GM12878 (cell line): ENCODE measurements at regions not wholly inside any gene's neighbourhood (a gene's known extent, or its start where the extent isn't known, plus 50 kb on each side); places are given as distances from the start of the nearest gene placed in this dataset.

Experiments
- ATAC-seq: fragments of 200-7000 bp; cut with Tn5 transposase; 3 replicates; pipeline ENCODE4 v1.9.1; 2020; ENCODE audit warnings: mild to moderate bottlenecking, moderate library complexity
- BruUV-seq: library from RNA; stranded (reverse); fragments of 400-500 nt; replicated peaks from 2 replicates; lab custom pipeline; 2021; lab: Mats Ljungman, UMichigan
- CTCF ChIA-PET: fragments of 300-600 bp; sonication (Branson Sonifier 250); formaldehyde crosslinking; extraction: SDS; loops from one replicate; lab custom pipeline; 2021; ENCODE audit warnings: inconsistent platforms; lab: Yijun Ruan, JAX
- POLR2A ChIA-PET: fragments of 350-600 bp; formaldehyde crosslinking; extraction: SDS; loops from one replicate; lab custom pipeline; 2021; ENCODE audit warnings: inconsistent platforms; lab: Charles Lee
- RAD21 ChIA-PET: fragments of 300-600 bp; sonication (Branson Sonifier 250); formaldehyde crosslinking; loops from one replicate; lab custom pipeline; 2023; ENCODE audit warnings: antibody characterized with exemption; ENCODE audit not compliant: unreplicated experiment; lab: Charles Lee
- SMC1A ChIA-PET: fragments of 300-600 bp; sonication (Branson Sonifier 250); formaldehyde crosslinking; loops from one replicate; lab custom pipeline; 2023; ENCODE audit not compliant: unreplicated experiment, uncharacterized antibody; lab: Charles Lee
- DNase-seq: peaks from one replicate; pipeline ENCODE4 v3.0.0-alpha.2; 2011; ENCODE audit warnings: low read depth, low spot score
- FAIRE-seq: peaks from 3 replicates; lab custom pipeline; 2011; peaks lifted over from hg19 to GRCh38; lab: Jason Lieb, UNC
- H2AFZ ChIP-seq: 2 replicates; pipeline ENCODE4 v1.6.0; 2011; ENCODE audit warnings: low read depth, low read length, control low read depth; ENCODE audit not compliant: control insufficient read depth
- H3K27ac ChIP-seq: 2 replicates; pipeline ENCODE4 v1.5.1; 2011; ENCODE audit warnings: control low read depth; ENCODE audit not compliant: control insufficient read depth, insufficient read depth
- H3K27me3 ChIP-seq, 2 experiments: replicated peaks in 1 of 2; 2 replicates each; pipeline versions ENCODE4 v1.6.0 to v1.6.1; 2011; ENCODE audit warnings: low read length in 1 of 2; ENCODE audit not compliant: control insufficient read depth in 2 of 2, insufficient read depth in 2 of 2
- H3K36me3 ChIP-seq, 2 experiments: 2 replicates each; pipeline ENCODE4 v1.5.1; 2011; ENCODE audit warnings: low read length in 1 of 2; ENCODE audit not compliant: control insufficient read depth in 2 of 2, insufficient read depth in 2 of 2
- H3K4me1 ChIP-seq: 2 replicates; pipeline ENCODE4 v1.6.1; 2011; ENCODE audit warnings: mild to moderate bottlenecking, low read length, moderate library complexity, mixed read lengths; ENCODE audit not compliant: control insufficient read depth, insufficient read depth
- H3K4me2 ChIP-seq: 2 replicates; pipeline ENCODE4 v1.6.0; 2011; ENCODE audit warnings: control low read depth; ENCODE audit not compliant: control insufficient read depth, insufficient read depth
- H3K4me3 ChIP-seq: fragments of 200-600 bp; sonication (generic); 2 replicates; pipeline ENCODE4 v1.5.1; 2016
- H3K79me2 ChIP-seq: 2 replicates; pipeline ENCODE4 v1.6.0; 2011; ENCODE audit warnings: low read length; ENCODE audit not compliant: control insufficient read depth, insufficient read depth
- H3K9ac ChIP-seq: 2 replicates; pipeline ENCODE4 v1.8.0; 2011; ENCODE audit warnings: low read length, control low read depth, mixed read lengths; ENCODE audit not compliant: control insufficient read depth, insufficient read depth
- H3K9me3 ChIP-seq: replicated peaks from 3 replicates; pipeline ENCODE4 v1.5.1; 2011; ENCODE audit warnings: mild to moderate bottlenecking, low read length; ENCODE audit not compliant: control insufficient read depth, insufficient read depth
- H4K20me1 ChIP-seq: 2 replicates; pipeline ENCODE4 v1.6.0; 2011; ENCODE audit not compliant: control insufficient read depth, insufficient read depth
- CUX1 ChIP-seq: IDR thresholded peaks from 2 replicates; pipeline ENCODE4 v1.6.1; 2012; ENCODE audit warnings: improper control_type of control experiment, low read depth, low read length; ENCODE audit not compliant: insufficient replicate concordance
- E2F4 ChIP-seq: IDR thresholded peaks from 2 replicates; pipeline ENCODE4 v1.6.1; 2012; ENCODE audit warnings: low read depth, low read length, improper control_type of control experiment
- HDAC6 ChIP-seq: fragments of 200-600 bp; sonication (generic); IDR thresholded peaks from one replicate; pipeline ENCODE4 v1.8.0; 2017; ENCODE audit warnings: antibody characterized with exemption; ENCODE audit not compliant: unreplicated experiment
- KAT2A ChIP-seq: conservative IDR thresholded peaks from 2 replicates; pipeline ENCODE4 v1.6.1; 2011; ENCODE audit warnings: low read depth, low read length; ENCODE audit not compliant: control insufficient read depth
- NFXL1 ChIP-seq: fragments of 450-650 bp; IDR thresholded peaks from 2 replicates; pipeline ENCODE4 v1.6.1; 2017; ENCODE audit warnings: antibody characterized with exemption, mild to moderate bottlenecking, borderline replicate concordance
- PKNOX1 ChIP-seq: fragments of 450-650 bp; IDR thresholded peaks from 2 replicates; pipeline ENCODE4 v1.6.1; 2016; ENCODE audit warnings: mild to moderate bottlenecking
- RAD51 ChIP-seq: fragments of 450-650 bp; IDR thresholded peaks from 2 replicates; pipeline ENCODE4 v1.6.1; 2016; ENCODE audit warnings: moderate library complexity, mild to moderate bottlenecking, inconsistent platforms
- ZNF384 ChIP-seq: IDR thresholded peaks from 2 replicates; pipeline ENCODE4 v1.6.1; 2012; ENCODE audit warnings: low read depth, mild to moderate bottlenecking, low read length, improper control_type of control experiment, borderline replicate concordance
- WGBS: methylation state at CpG from one replicate; pipeline ENCODE4 v1.1.6; 2016; ENCODE audit warnings: low lambda C conversion rate; ENCODE audit not compliant: insufficient replicate concordance, insufficient coverage; ENCODE audit errors: missing lambda C conversion rate; 5-methylcytosine and 5-hydroxymethylcytosine counted together
- in situ Hi-C: fragments of 300-500 bp; cut with MboI; formaldehyde crosslinking; loops from 9 replicates; pipeline ENCODE4 v1.14.3; 2018; ENCODE audit warnings: mixed read lengths
- intact Hi-C: fragments of 100-400 bp; cut with micrococcal nuclease; formaldehyde crosslinking; loops from one replicate; pipeline ENCODE4 v1.14.2; 2022; ENCODE audit not compliant: unreplicated experiment

GRCh38 chr9:96058218-96058617 is 182.7 kb downstream of the ERCC6L2 start:
- BruUV-seq: no TSS peak
- no peak overlapping the region for H3K4me2 ChIP-seq
- TF ChIP-seq ZNF384 (no peak), NFXL1 (no peak), E2F4 (no peak)
- in situ Hi-C loops (no loop called here), intact Hi-C loops (no loop called here)
- no peak overlapping the region for H2AFZ ChIP-seq
- H3K9ac ChIP-seq: no peak overlapping the region
- ChIA-PET CTCF (no interaction called here), RAD21 (interaction anchor here (0.6 to 1.7 kb wide), 2 partner anchors 159 to 630 kb away, joined by 3 to 6 read pairs; no protein-coding TSS in a partner anchor), POLR2A (no interaction called here), SMC1A (no interaction called here)
- H3K4me1 ChIP-seq: no peaks in the 10 kb centered on the region
- ATAC-seq (no peak), DNase-seq (no peak), FAIRE-seq (no peak)
- 39% methylated on average over 2 of the region's 2 CpGs for WGBS
- no peaks in the 10 kb centered on the region for H3K79me2 ChIP-seq
- H4K20me1 ChIP-seq: no peaks in the 10 kb centered on the region
- H3K36me3 ChIP-seq: no peaks in the 10 kb centered on the region
- H3K27ac ChIP-seq: no peak overlapping the region
- H3K27me3 ChIP-seq: no peaks in the 10 kb centered on the region; a peak in 1 of 4 replicates
- H3K9me3 ChIP-seq: no peaks in the 10 kb centered on the region; the same call in 2 of the 3 replicates
- no peak overlapping the region for H3K4me3 ChIP-seq

- FAIRE-seq (no peak), ATAC-seq (no peak), DNase-seq (no peak)
- ChIA-PET RAD21 (no interaction called here), POLR2A (no interaction called here), CTCF (no interaction called here), SMC1A (no interaction called here)
- Histone ChIP-seq H3K79me2 (no peaks in the 10 kb centered on the region), H3K9ac (no peak overlapping the region), H3K4me1 (no peaks in the 10 kb centered on the region), H3K4me3 (no peak overlapping the region), H4K20me1 (no peaks in the 10 kb centered on the region), H3K36me3 (no peaks in the 10 kb centered on the region), H2AFZ (no peak overlapping the region), H3K4me2 (no peak overlapping the region), H3K9me3 (no peaks in the 10 kb centered on the region; the same call in 2 of the 3 replicates), H3K27me3 (no peaks in the 10 kb centered on the region; a peak in 1 of 4 replicates), H3K27ac (no peak overlapping the region)
- in situ Hi-C loops: no loop called here
- intact Hi-C loops: no loop called here
- 78% methylated on average over 1 of the region's 1 CpG for WGBS
- BruUV-seq: no TSS peak
- TF ChIP-seq RAD51 (no peak), HDAC6 (no peak), KAT2A (no peak), PKNOX1 (no peak), CUX1 (no peak)
Measured at GRCh38 chr9:96057155-96057554, 181.7 kb downstream of the ERCC6L2 start.
